Jurkat, Clone E6-1 (cell line): ENCODE measurements at regions not wholly inside any gene's neighbourhood (a gene's known extent, or its start where the extent isn't known, plus 50 kb on each side); places are given as distances from the start of the nearest gene placed in this dataset.
"Not testable (repeated sequence)": the region's sequence is repeated elsewhere in the genome, so short reads cannot be mapped to it uniquely, and the experiment has no call there.

Source experiments
- DNase-seq: peaks from one replicate; pipeline ENCODE4 v3.0.0-alpha.2; 2011; ENCODE audit warnings: low read depth, low spot score
- H3K4me3 ChIP-seq: 2 replicates; pipeline ENCODE4 v1.5.1; 2011; ENCODE audit warnings: mild to moderate bottlenecking, low read length, control low read depth, moderate library complexity

GRCh38 chr11:44408711-44409470 is 99.0 kb upstream of the ALX4 start:
- no peak overlapping the region for H3K4me3 ChIP-seq
- DNase-seq, result no peak

GRCh38 chr11:44409558-44410236 is 99.8 kb upstream of the ALX4 start:
- DNase-seq, result no peak
- no peak overlapping the region for H3K4me3 ChIP-seq

- no peak for DNase-seq
These were observed 106.8 kb upstream of the ALX4 start for GRCh38 chr11:44416776-44417175.

GRCh38 chr11:44417731-44418455 is 108.0 kb upstream of the ALX4 start:
- DNase-seq, result no peak
- H3K4me3 ChIP-seq, result no peak overlapping the region

More at GRCh38 chr11:44416776-44417175, 106.8 kb upstream of the ALX4 start:
- H3K4me3 ChIP-seq, result no peak overlapping the region

- H3K4me3 ChIP-seq, result no peak overlapping the region
- DNase-seq, result no peak
These were observed 108.5 kb upstream of the ALX4 start for GRCh38 chr11:44418456-44418830.

GRCh38 chr11:44421090-44421675 is 111.2 kb upstream of the ALX4 start:
- DNase-seq, result no peak
- no peak overlapping the region for H3K4me3 ChIP-seq

- no peak for DNase-seq
- H3K4me3 ChIP-seq, result no peak overlapping the region
These were observed 113.3 kb upstream of the ALX4 start for GRCh38 chr11:44423289-44423688.

GRCh38 chr11:44424841-44425240 is 114.9 kb upstream of the ALX4 start:
- no peak overlapping the region for H3K4me3 ChIP-seq
- DNase-seq, result no peak

- DNase-seq, result no peak
- H3K4me3 ChIP-seq, result no peak overlapping the region
These were observed 116.2 kb upstream of the ALX4 start for GRCh38 chr11:44426119-44426518.

GRCh38 chr11:44426958-44427357 is 117.0 kb upstream of the ALX4 start:
- H3K4me3 ChIP-seq, result no peak overlapping the region
- no peak for DNase-seq

GRCh38 chr11:44427432-44427831 is 117.5 kb upstream of the ALX4 start:
- no peak overlapping the region for H3K4me3 ChIP-seq
- DNase-seq, result peak; percentile 1

- no peak overlapping the region for H3K4me3 ChIP-seq
- DNase-seq, result no peak
These were observed 120.2 kb upstream of the ALX4 start for GRCh38 chr11:44430140-44430539.

- no peak for DNase-seq
These were observed 124.3 kb upstream of the ALX4 start for GRCh38 chr11:44434191-44434590.

GRCh38 chr11:44437122-44437521 is 127.2 kb upstream of the ALX4 start:
- H3K4me3 ChIP-seq, result no peak overlapping the region
- DNase-seq, result no peak

More at GRCh38 chr11:44434191-44434590, 124.3 kb upstream of the ALX4 start:
- H3K4me3 ChIP-seq, result no peak overlapping the region

GRCh38 chr11:44442893-44443673 is 122.4 kb upstream of the CD82 start:
- not testable (repeated sequence) for DNase-seq, H3K4me3 ChIP-seq

GRCh38 chr11:44443836-44444769 is 121.4 kb upstream of the CD82 start:
- DNase-seq, result no peak
- no peak overlapping the region for H3K4me3 ChIP-seq

- H3K4me3 ChIP-seq, result no peak overlapping the region
- DNase-seq, result no peak
These were observed 120.6 kb upstream of the CD82 start for GRCh38 chr11:44444770-44445321.
